ENCODE measurements at regions not wholly inside any gene's neighbourhood (a gene's known extent, or its start where the extent isn't known, plus 50 kb on each side); places are given as distances from the start of the nearest gene placed in this dataset.

DNA sequence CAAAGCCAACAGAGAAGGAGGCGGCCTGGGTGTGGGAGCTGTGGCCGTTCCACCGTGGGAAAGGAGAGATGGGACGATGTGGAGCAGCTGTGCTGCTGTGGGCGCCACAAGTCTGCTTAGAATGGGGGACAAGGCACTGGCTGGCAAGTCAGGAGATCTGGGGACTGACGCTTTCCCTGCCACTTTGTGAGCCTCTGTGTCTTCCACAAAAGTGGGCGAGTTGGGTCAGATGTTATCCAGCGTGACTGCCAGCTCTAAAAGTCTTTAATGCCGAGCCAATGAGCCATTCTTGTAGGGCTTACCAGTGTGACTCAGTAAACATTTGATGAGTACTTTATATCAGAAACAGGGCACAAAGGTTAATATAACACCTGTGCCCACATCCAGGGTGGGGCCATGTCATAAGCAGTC, 113.6 kb upstream of the MGAT5 start:
- no peak for DNase-seq (ENCODE audit: low read depth in 3 of 3)

GRCh38 chr2:134141598-134142340, 112.1 kb upstream of the MGAT5 start:
- DNase-seq (ENCODE audit: low read depth in 3 of 3) = no peak

- no peak for DNase-seq (ENCODE audit: low read depth in 3 of 3)
Observed at GRCh38 chr2:134142341-134142738, 111.5 kb upstream of the MGAT5 start.

GRCh38 chr2:134142903-134143302, 111.0 kb upstream of the MGAT5 start:
- DNase-seq (ENCODE audit: low read depth in 3 of 3) = no peak

DNA sequence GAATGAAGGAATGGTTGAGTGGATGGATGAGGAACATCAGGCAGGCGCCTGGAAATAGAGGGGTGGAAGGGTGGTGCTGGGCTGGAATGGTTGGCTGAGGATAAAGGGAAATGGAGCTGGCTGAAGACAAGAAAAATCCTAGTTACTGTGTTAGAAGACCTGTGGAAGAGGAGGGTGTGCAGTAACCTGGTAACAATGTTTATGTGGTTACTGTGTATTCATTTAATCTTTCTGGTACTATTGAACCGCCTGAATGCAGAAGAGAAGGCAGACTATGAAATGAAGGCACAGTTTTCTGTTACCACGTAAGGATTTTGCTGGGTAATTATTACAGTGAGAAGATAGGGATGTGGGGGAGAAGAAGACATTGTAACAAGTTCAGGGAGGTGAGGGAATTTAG, 110.3 kb upstream of the MGAT5 start:
- DNase-seq (ENCODE audit: low read depth in 3 of 3) = no peak

DNA sequence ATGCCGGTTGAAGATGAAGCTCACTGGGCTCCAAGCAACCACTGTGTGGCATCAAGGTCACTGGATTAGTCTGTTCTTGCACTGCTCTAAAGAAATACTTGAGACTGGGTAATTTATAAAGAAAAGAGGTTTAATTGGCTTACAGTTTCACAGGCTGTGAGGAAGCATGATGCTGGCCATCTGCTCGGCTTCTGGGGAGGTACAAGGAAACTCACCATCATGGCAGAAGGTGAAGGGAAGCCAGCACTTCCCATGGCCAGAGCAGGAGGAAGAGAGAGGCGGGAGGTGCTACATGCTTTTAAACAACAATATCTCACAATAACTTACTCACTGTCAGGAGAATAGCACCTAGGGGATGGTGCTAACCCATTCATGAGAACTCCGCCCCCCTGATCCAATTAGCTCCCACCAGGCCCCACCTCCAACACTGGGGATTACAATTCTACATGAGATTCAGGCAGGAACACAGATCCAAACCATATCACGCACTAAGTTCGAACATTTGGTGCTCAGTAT, 109.7 kb upstream of the MGAT5 start:
- no peak for DNase-seq (ENCODE audit: low read depth in 3 of 3)

DNA sequence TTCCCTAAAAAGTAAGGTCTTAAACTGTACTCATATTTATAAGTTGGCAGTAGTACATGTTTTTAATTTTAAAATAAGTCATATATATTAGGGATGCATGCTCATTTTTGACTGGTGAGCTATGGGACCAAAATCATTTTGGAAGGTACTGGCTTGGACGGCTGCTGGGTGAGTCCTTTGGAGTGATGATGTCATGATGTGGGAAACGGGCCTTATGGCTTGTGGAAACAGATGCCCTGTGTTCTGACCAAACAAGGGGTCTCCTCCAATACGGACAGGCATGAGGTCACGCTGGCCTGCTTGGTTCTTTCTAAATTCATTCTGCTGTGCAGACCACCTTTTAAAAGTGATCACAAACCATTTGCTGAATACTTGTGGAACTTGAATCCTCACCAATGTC, 109.2 kb upstream of the MGAT5 start:
- DNase-seq (ENCODE audit: low read depth in 3 of 3) = no peak

DNA sequence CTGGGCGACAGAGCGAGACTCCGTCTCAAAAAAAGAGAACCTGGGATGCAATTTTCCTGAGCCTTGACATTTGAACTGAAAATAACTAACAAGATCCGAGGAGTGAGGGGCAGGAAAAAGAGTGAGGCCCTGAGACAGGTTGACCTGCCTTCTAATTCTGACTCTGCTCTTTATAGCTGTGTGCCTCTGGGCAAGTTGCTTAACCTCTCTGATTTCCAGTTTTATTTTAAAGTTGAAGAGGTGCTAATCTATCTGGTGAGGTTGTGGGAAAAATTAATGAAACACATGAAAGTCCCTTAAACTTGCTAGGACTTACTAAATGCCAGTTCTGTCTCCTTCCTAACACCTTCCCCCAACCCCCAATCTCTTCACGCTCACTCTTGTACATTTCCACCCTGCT, 108.4 kb upstream of the MGAT5 start:
- no peak for DNase-seq (ENCODE audit: low read depth in 3 of 3)

- no peak for DNase-seq (ENCODE audit: low read depth in 3 of 3)
Observed at GRCh38 chr2:134146161-134146560, 107.7 kb upstream of the MGAT5 start.

DNA sequence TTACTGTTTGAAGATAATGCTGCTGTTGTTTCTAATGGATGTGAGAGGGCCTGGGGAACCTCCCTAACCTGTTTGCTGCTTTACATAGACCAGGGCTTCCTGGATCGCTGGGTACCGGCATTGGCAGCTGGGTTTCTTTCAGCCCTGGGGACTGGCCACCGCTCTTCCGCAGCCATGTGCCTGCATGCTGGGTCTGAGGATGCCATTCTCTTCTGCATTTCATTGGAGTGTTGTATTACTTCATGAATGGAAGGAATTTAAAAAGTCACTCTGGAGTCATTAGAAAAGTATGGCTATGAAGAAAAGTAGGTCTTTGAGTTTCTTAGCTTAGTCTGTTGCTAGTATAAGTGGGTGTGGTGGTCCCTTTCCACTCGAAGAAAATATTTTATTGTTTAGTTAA, 107.3 kb upstream of the MGAT5 start:
- DNase-seq (ENCODE audit: low read depth in 3 of 3) = no peak

GRCh38 chr2:134148172-134148571, 105.7 kb upstream of the MGAT5 start:
- DNase-seq (ENCODE audit: low read depth in 3 of 3) = no peak

- no peak for DNase-seq (ENCODE audit: low read depth in 3 of 3)
Observed at GRCh38 chr2:134148843-134149472, 104.9 kb upstream of the MGAT5 start.

- DNase-seq (ENCODE audit: low read depth in 3 of 3) = no peak
Observed at GRCh38 chr2:134149904-134150303, 104.0 kb upstream of the MGAT5 start.

DNA sequence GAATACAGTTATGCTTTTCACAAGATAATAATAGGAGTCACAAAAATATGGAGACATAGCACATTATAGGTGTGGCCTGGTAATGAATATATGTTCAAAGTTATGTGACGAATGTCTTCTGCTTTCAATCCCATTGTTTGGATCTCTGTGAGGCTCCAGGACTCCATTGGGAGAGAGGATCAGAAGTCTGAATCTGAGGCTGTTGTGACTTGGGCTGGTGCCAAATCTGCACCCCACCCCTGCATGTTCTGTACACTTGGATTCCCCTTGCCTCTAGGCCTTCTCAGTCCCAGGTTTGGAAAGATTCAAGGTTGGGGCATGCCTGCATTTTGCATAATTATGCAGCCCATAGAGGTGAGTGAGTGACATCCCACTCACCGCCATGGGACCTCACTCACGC, 103.1 kb upstream of the MGAT5 start:
- no peak for DNase-seq (ENCODE audit: low read depth in 3 of 3)

DNA sequence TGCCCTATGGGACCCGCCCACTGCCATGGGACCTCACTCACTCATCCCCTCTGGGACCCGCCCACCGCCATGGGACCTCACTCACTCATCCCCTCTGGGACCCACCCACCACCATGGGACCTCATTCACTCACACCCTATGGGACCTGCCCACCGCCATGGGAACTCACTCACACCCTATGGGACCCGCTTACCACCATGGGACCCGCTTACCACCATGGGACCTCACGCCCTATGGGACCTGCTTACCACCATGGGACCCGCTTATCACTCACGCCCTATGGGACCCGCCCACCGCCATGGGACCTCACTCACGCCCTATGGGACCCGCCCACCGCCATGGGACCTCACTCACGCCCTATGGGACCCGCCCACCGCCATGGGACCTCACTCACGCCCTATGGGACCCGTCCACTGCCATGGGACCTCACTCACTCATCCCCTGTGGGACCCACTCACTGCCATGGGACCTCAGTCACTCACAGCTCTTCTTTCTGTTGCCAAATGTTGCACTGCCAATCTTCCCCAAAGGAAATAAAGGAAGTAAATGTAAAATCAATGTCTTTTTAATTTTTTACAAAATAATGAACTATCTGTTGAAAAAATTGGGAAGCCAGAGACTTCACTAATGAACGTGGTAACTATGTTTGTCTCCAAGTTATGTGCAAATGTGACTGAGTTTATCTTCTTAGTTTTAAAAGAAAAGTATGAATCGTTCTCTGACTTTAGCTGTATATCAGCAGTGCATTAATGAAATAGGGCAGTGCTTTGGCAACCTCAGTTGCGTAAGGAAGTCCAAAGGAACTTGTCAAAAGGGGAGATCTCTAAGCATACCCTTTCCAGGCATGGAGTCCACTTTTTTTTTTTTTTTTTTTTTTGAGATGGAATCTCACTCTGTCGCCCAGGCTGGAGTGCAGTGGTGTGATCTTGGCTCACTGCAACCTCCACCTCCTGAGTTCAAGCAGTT, 101.5 kb upstream of the MGAT5 start:
- DNase-seq (ENCODE audit: low read depth in 3 of 3) = no peak

- no peak for DNase-seq (ENCODE audit: low read depth in 3 of 3)
Observed at GRCh38 chr2:134153294-134153880, 100.5 kb upstream of the MGAT5 start.

- DNase-seq (ENCODE audit: low read depth in 3 of 3) = no peak
Observed at GRCh38 chr2:134154246-134154645, 99.6 kb upstream of the MGAT5 start.

DNA sequence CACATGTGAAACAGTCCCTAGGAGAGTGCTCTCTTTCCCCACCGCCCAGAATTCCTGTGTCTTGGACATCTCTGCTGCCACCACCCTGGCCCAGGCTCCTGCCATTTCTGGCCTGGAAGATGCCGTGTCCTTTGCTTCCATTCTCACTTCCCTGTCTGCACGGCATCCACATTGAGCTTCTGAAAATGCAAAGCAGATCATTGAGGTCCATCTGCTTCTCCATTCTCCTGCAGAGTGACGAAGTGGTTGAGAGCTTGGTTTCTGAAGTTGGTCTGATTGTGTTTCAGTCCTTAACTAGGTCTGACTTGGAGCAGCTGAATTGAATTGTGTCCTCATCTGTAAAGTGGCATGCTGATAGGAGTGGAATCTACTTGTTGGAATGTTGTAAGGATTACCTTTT, 98.7 kb upstream of the MGAT5 start:
- DNase-seq (ENCODE audit: low read depth in 3 of 3) = no peak

DNA sequence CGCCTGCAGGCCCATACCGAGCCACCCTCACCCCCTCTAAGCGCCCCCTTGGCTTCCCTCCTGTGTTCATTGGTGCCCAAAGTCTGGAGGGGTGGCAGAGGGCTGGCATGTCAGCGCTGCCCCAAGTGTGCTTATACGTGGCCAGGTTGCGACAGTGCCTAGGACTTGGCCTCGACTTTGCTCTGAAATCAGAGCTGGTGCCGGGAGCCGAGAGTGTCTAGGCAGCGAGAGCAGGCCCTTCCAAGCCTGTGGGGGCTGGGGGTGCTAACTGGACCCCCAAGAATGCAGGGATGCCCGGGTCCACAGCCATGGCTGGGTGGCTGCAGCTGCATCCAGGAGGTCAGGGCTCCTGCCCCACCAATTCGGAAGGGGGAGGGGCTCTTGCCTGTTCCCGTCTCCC, 95.6 kb upstream of the MGAT5 start:
- no peak for DNase-seq (ENCODE audit: low read depth in 3 of 3)

DNA sequence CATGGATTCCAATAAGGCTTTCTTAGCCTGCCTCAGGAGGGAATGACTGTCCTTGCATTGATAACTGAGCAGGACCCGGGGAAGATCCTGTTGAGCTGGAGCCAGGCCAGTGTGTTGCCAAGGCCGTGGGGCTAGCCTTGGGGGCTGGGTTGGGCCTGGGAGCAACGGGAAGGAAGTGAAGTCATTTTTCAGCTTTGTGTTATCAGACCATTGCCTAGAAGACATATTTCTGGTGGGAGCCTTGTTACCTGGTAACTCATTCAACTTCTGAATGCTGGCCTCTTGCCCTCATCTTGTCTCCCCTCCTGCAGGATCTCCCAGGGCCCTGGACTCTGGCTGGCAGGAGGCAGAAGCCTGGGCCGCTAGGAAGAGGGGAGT, 92.7 kb upstream of the MGAT5 start:
- DNase-seq (ENCODE audit: low read depth in 3 of 3) = no peak

GRCh38 chr2:134163336-134163735, 90.5 kb upstream of the MGAT5 start:
- DNase-seq (ENCODE audit: low read depth in 3 of 3) = no peak

DNA sequence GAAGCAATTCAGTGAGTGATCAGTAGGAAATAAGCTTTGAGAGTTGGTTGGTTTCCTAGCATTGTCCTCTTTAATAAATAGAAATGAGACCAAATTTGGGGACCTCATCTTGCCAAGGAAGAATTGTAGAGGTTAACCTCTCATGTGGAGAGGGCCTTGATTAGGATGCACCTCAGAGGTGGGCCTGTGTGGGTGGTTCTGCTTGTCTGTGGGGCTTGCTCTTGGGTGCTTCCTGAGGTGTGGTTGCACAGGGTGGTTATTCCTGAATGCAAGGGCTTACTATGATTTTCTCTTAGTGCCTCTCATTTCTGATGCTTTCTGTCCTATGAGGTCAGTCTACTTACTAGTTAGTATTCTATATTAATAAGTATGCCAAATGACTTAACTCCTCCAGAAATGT, 89.6 kb upstream of the MGAT5 start:
- DNase-seq (ENCODE audit: low read depth in 3 of 3) = no peak
